GM21423 (cell line): ENCODE measurements at regions not wholly inside any gene's neighbourhood (a gene's known extent, or its start where the extent isn't known, plus 50 kb on each side); places are given as distances from the start of the nearest gene placed in this dataset.

ENCODE experiments used
- ATAC-seq: cut with Tn5 transposase; IDR thresholded peaks from one replicate; pipeline ENCODE4 v1.9.1; 2021; ENCODE audit warnings: mild to moderate bottlenecking, moderate library complexity; ENCODE audit not compliant: unreplicated experiment

DNA sequence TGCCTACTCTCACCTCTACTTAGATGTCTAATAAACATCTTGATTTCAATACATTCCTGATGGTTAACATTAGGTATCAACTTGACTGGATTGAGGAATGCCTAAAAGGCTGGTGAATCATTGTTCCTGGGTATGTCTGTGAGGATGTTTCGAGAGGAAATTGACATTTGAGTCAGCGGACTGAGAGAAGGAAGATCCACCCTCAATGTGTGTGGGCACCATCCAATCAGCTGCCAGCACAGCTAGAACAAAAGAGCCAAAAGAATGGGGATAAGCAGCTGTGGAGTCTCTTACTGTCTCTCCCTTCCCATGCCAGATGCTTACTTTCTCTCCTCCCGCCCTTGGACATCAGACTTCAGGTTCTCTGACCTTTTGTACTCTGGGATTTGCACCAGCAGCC, 128.6 kb upstream of the HS3ST5 start:
- ATAC-seq = no peak

DNA sequence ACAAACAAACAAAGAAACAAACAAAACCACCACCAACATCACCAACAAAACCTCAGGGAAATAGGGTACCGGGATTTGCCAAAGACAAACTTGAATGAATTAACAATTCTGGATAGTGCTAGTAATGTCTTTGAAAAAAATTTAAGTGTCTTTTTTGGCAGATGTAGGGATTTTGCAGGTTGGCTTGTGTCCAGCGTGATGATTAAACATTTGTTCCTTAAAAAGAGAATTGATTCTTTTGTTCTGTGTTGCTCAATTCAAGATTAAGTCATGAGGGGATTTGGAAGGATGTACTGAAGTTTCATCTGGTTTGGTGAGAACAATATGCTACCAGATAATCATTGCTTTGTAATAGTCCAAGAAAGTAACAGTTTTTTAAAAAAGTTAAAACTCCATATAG, 125.1 kb upstream of the HS3ST5 start:
- ATAC-seq = no peak

DNA sequence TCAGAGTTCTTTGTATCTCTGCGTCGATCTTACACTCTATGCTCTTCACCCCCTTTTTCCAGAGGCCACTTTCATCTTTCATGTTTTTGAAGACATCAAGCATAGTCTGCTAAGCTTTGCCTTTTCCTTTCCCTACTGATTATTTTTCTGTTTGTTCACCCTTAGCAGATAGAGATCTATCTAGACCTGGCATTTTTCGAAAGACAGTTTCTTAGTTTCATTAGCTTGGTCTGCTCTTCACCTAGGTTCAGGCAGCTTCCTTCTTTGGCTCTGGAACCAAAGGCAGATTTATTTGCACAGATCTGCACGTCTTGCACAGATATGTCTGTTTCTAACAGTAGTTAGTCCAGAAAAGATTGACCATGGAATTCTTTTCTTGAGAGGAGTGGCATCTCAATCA, 122.7 kb upstream of the HS3ST5 start:
- no peak for ATAC-seq

GRCh38 chr6:114453737-114454276, 111.0 kb upstream of the HS3ST5 start:
- no peak for ATAC-seq

DNA sequence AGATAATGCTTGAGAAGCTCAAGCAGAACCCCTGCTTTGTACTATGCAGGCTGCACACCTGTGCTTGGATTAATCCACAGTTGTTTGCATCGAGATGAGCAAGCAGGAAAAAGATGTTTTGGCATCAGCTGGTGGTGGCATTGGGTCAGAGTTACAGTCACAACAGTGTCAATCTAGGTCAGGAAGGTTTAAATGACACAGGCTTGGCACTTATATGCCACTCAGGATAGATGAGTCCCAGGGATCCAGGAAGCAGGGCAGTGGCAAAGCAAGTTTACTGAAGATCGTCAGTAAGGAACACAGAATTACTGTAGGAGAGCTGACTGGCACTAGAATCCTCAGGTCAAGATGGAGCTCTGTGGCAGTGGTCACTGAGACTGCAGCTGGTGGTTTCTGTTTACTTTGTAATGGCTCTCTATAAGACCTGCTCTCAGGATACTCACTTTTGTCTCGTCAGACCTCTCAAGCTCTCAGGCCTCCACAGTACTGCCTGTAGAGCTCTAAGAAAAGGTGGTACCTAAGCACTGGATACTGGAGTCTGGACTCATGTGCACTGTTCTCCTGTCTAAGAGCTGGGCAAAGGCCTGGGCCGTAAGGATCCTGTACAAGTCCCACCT, 110.1 kb upstream of the HS3ST5 start:
- ATAC-seq = no peak

DNA sequence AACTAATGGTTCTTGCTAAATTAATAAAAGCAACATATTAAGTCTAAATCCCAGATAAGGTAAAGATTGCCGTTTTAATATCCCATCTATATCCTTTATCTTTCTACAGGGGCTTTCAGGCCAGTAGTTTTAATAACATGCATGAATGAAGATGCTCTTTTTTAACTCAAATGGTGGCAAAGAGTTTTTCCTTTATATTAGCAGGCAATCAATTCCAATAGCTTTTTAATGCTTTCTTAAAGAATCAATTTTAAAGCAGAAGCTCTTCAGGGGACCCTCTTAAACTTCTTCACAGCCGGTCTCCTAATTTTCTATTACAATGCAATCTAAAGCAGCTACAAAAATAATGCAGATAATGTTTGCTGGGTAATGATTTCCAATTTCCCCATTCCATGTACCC, 107.8 kb upstream of the HS3ST5 start:
- no peak for ATAC-seq

GRCh38 chr6:114449659-114450058, 106.8 kb upstream of the HS3ST5 start:
- no peak for ATAC-seq

DNA sequence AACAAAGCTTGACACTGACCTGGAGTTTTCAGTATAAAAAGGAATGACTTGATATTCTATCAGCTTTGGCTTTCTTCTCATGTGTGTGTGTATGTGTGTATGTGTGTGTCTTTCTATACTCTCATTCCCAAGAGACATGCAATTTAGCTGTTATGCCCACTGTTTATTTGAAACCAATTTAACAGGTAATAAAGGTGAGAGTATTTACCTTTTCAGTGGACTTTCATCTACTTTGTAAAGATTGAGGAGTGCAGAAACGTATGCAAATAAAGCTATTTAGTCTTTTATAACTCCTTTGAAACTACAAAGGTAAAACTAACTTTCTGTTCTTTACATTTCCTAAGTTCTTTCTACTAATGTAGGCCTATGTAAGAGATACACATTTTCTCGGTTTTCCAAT, 103.5 kb upstream of the HS3ST5 start:
- no peak for ATAC-seq

DNA sequence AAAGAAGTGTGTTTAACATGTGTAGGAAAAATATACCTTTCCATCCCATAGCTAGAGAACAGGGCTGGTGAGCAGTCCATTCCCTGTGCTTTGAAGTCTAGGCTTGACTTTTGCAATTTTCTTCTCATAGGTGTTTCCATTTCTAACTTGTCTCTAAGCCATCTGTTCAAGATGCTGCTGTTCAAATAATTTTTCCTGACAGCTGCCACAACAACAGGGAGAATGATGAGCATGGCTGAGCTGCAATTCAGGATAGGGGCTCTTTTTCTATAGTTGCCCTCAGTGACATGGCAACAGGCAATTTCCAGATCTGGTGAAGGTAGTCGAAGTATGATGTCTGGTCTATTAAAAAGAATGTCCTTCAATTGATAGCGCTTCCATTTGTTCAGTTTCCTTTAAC, 103.0 kb upstream of the HS3ST5 start:
- ATAC-seq = no peak

DNA sequence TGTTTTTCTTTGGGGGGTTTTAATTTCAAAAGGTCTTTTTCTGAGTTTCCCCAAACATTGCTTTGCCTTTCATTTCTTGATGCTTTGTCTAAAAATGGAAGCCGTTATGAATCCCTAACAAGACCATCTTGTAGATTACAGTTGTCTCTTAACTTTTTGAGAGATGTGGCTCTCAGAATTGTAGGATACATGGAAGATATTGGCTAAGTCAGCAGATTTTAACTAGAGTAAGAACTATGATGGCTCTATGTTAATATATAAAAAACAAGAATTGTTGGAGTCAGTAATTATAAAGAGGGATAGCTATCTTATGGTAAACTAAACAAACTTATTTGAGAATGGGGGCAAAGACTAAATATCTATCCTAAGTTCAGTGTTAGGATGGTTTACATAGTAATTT, 96.6 kb upstream of the HS3ST5 start:
- no peak for ATAC-seq

GRCh38 chr6:114437235-114437634, 94.4 kb upstream of the HS3ST5 start:
- no peak for ATAC-seq

DNA sequence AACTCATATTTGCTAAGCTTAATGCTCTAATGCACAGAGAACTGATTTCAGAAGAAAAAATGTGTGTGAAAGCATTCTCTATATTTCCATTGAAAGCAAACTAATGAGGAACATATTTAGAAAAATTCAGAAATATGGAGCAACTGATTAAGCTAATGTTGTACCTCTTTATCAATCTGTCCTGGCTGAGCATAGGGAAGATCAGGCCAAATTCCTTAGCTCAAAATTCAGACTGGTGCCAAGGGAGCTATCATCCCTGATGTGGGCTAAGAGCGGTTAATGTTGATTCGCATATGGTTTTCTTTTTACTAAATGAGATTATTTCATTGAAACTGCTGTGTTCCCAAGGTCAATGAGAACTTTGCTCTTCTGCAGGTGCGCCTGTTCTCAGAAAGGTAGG, 93.9 kb upstream of the HS3ST5 start:
- ATAC-seq = no peak

DNA sequence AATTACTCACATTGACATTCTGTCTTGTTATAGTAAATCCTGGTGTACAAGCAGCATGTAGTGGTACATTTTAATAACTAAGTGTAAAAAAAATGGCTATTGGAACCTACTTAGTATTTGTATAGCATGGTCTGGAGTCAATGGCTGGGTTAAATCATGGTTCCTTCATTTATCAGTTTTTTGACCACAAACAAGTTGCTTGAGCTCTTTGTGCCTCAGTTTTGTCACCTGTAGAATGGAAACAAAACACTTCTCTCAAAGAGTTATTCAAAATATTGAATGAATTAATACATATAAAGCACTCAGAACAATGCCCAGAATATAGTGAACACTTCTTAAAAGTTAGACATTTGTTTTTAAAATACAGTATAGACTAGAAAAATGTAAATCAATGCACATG, 93.2 kb upstream of the HS3ST5 start:
- ATAC-seq = no peak

DNA sequence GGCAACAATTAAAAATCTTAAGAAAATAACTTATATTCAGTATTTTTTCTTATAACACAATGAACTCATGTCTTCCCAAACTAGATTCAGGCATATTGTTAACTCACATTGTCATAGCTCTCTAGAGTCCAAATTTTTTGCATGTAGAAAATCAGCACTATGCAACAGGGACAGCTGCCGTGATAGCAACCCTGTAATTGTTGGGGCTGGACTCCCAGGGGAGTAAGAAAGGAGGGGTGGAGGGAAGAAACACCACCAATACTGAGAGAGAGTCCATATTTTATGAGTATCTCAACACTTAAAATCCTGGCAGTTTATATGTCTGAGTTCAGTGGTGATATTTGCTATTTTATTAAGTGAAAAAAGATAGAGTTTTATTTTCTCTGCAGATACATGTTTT, 89.6 kb upstream of the HS3ST5 start:
- ATAC-seq = no peak

DNA sequence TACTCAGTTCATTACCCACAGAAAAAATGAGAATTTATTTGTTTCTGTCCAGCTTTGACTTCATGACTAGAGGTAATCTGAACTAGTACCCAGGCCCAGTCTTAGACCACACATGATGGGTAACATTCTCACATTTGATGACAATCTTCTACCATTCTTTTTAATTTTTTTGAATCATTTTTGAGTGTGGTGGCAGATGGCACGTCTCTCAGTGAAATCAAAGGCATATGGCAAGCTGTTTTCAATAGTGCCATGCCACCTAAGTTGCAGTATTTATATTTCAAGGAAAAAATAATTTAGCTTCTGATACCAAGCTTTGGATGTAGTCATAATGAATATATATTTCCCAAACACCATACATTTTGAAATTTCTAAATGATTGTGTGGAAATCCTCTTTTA, 88.8 kb upstream of the HS3ST5 start:
- no peak for ATAC-seq

GRCh38 chr6:114430534-114431124, 87.8 kb upstream of the HS3ST5 start:
- no peak for ATAC-seq

GRCh38 chr6:114428341-114428740, 85.5 kb upstream of the HS3ST5 start:
- ATAC-seq = no peak

- no peak for ATAC-seq
Measured at GRCh38 chr6:114421199-114421598, 78.4 kb upstream of the HS3ST5 start.

- peak; percentile 97 for ATAC-seq
Measured at GRCh38 chr6:114419175-114419574, 76.4 kb upstream of the HS3ST5 start.

DNA sequence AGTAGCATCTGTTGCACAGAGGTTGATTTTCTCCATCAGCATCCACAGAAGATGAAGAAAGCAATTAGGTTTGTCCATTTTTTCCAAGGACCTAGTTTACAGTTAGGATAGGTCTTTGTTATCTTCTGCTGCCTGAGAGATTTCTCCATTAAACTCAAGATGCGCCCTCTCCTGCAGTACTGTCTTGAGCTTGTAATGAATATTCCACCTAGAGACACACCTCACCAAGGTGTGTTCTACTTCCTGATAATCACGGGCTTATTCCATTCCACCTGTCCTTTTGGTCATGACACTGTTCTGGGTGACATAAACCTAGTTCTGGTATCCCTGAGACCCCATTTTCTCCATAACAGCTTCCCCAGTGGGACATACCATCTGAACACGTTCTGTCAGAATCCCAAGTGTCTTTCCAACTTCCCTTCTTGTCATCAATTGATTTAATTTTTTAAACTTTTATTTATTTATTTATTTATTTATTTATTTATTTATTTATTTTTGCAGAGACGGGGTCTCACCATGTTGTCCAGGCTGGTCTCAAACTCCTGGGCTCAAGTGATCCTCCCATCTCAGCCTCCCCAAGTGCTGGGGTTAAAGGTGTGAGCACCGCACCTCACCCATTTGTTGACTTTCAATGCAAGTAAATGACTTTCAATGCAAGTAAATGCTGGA, 75.6 kb upstream of the HS3ST5 start:
- no peak for ATAC-seq

- ATAC-seq = no peak
Measured at GRCh38 chr6:114407426-114408035, 64.7 kb upstream of the HS3ST5 start.
